Choroid plexus epithelial cell (primary cell): ENCODE measurements at regions not wholly inside any gene's neighbourhood (a gene's known extent, or its start where the extent isn't known, plus 50 kb on each side); places are given as distances from the start of the nearest gene placed in this dataset.

Experiments used
- DNase-seq: peaks from one replicate; pipeline ENCODE4 v3.0.0-alpha.2; 2010; ENCODE audit warnings: low read depth
- H3K4me3 ChIP-seq: 2 replicates; pipeline ENCODE4 v1.5.1; 2011; ENCODE audit warnings: low read depth, mild to moderate bottlenecking, control low read depth, low read length, moderate library complexity
- CTCF ChIP-seq: conservative IDR thresholded peaks from 2 replicates; pipeline ENCODE4 v1.5.1; 2011; ENCODE audit warnings: low read depth, mild to moderate bottlenecking, control low read depth, inconsistent platforms, low read length, moderate library complexity

- no peak for TF ChIP-seq CTCF
- H3K4me3 ChIP-seq = no peak overlapping the region
- no peak for DNase-seq
Observed at GRCh38 chr3:22040150-22040549, 289.1 kb upstream of the ZNF385D start.

- H3K4me3 ChIP-seq = no peak overlapping the region
- no peak for DNase-seq
- TF ChIP-seq CTCF = no peak
Observed at GRCh38 chr3:22045882-22046281, 294.9 kb upstream of the ZNF385D start.

- no peak for TF ChIP-seq CTCF
- no peak for DNase-seq
- no peak overlapping the region for H3K4me3 ChIP-seq
Observed at GRCh38 chr3:22063500-22063899, 312.5 kb upstream of the ZNF385D start.

GRCh38 chr3:22068619-22069018 is 317.6 kb upstream of the ZNF385D start:
- H3K4me3 ChIP-seq = no peak overlapping the region
- DNase-seq = no peak
- TF ChIP-seq CTCF = no peak

- no peak overlapping the region for H3K4me3 ChIP-seq
- no peak for TF ChIP-seq CTCF
- DNase-seq = no peak
Observed at GRCh38 chr3:22088204-22088603, 337.2 kb upstream of the ZNF385D start.

- peak; percentile 71 for TF ChIP-seq CTCF
- DNase-seq = peak; percentile 56
- H3K4me3 ChIP-seq = no peak overlapping the region
Observed at GRCh38 chr3:22089284-22089683, 338.3 kb upstream of the ZNF385D start.

- H3K4me3 ChIP-seq = no peak overlapping the region
- peak; percentile 7 for DNase-seq
- no peak for TF ChIP-seq CTCF
Observed at GRCh38 chr3:22091329-22091728, 340.3 kb upstream of the ZNF385D start.
